Thymus (tissue), 11 donors: ENCODE measurements at regions not wholly inside any gene's neighbourhood (a gene's known extent, or its start where the extent isn't known, plus 50 kb on each side); places are given as distances from the start of the nearest gene placed in this dataset.

ENCODE experiments used
- DNase-seq, 9 donors: peaks; one replicate each; pipeline ENCODE4 v3.0.0-alpha.2; 2013; ENCODE audit warnings: low spot score in 9 of 9, low read depth in 6 of 9, missing footprints in 1 of 9
- H3K27ac ChIP-seq, 2 donors: one replicate each; pipeline ENCODE4 v1.5.1; 2013; ENCODE audit warnings: control low read depth in 1 of 2, low read depth in 1 of 2, low read length in 1 of 2, mild to moderate bottlenecking in 1 of 2, moderate library complexity in 1 of 2
- H3K27me3 ChIP-seq, 2 donors: one replicate each; pipeline ENCODE4 v1.5.1; 2013; ENCODE audit warnings: low read length in 1 of 2; ENCODE audit not compliant: control insufficient read depth in 2 of 2, insufficient read depth in 1 of 2
- H3K36me3 ChIP-seq, 2 donors: one replicate each; pipeline ENCODE4 v1.5.1; 2013; ENCODE audit warnings: low read length in 1 of 2, mild to moderate bottlenecking in 1 of 2, moderate library complexity in 1 of 2; ENCODE audit not compliant: control insufficient read depth in 2 of 2, insufficient read depth in 2 of 2
- H3K4me1 ChIP-seq, 2 donors: one replicate each; pipeline ENCODE4 v1.5.1; 2013; ENCODE audit warnings: low read length in 2 of 2; ENCODE audit not compliant: control insufficient read depth in 2 of 2, insufficient read depth in 2 of 2
- H3K4me3 ChIP-seq, 2 donors: one replicate each; pipeline ENCODE4 v1.5.1; 2013; ENCODE audit warnings: low read length in 2 of 2, control low read depth in 1 of 2, mild to moderate bottlenecking in 1 of 2
- H3K9me3 ChIP-seq, 2 donors: one replicate each; pipeline ENCODE4 v1.5.1; 2013; ENCODE audit warnings: low read length in 1 of 2, mild to moderate bottlenecking in 1 of 2; ENCODE audit not compliant: control insufficient read depth in 2 of 2, insufficient read depth in 1 of 2
- WGBS: extraction: QIAGEN DNeasy Blood & Tissue Kit; methylation state at CpG from one replicate; pipeline ENCODE4 v1.1.7; 2013; 5-methylcytosine and 5-hydroxymethylcytosine counted together
- donor health status: healthy.

GRCh38 chr2:16271231-16271896, 331.0 kb downstream of the MYCN start:
- Histone ChIP-seq H3K36me3 (no peaks in the 10 kb centered on the region), H3K4me3 (no peak overlapping the region), H3K27me3 (no peaks in the 10 kb centered on the region), H3K9me3 (no peaks in the 10 kb centered on the region), H3K27ac (no peak overlapping the region), H3K4me1 (no peaks in the 10 kb centered on the region)
- no peak for DNase-seq
- WGBS, result 51% methylated on average over 2 of the region's 2 CpGs

GRCh38 chr2:16270441-16270840, 330.1 kb downstream of the MYCN start:
- no peaks in the 10 kb centered on the region for H3K36me3 ChIP-seq
- no peak overlapping the region for H3K4me3 ChIP-seq
- 93% methylated on average over 4 of the region's 4 CpGs for WGBS
- H3K9me3 ChIP-seq, result no peaks in the 10 kb centered on the region
- H3K4me1 ChIP-seq, result no peaks in the 10 kb centered on the region
- no peak for DNase-seq
- H3K27me3 ChIP-seq, result no peaks in the 10 kb centered on the region
- no peak overlapping the region for H3K27ac ChIP-seq

- no peak for DNase-seq
- WGBS, result 92% methylated on average over 3 of the region's 3 CpGs
- no peak overlapping the region for H3K27ac ChIP-seq
These were observed 328.1 kb downstream of the MYCN start for GRCh38 chr2:16268301-16269000.

GRCh38 chr2:16266571-16266970, 326.2 kb downstream of the MYCN start:
- H3K4me3 ChIP-seq, result no peak overlapping the region
- no peak for DNase-seq
- H3K9me3 ChIP-seq, result no peaks in the 10 kb centered on the region
- H3K27ac ChIP-seq, result no peak overlapping the region
- H3K27me3 ChIP-seq, result no peaks in the 10 kb centered on the region
- H3K4me1 ChIP-seq, result no peaks in the 10 kb centered on the region
- no peaks in the 10 kb centered on the region for H3K36me3 ChIP-seq
- WGBS, result 96% methylated on average over 11 of the region's 11 CpGs

More at GRCh38 chr2:16268301-16269000, 328.1 kb downstream of the MYCN start:
- no peaks in the 10 kb centered on the region for H3K4me1 ChIP-seq
- no peaks in the 10 kb centered on the region for H3K9me3 ChIP-seq
- no peaks in the 10 kb centered on the region for H3K36me3 ChIP-seq
- no peak overlapping the region for H3K4me3 ChIP-seq
- no peaks in the 10 kb centered on the region for H3K27me3 ChIP-seq

- 94% methylated on average over 4 of the region's 4 CpGs for WGBS
These were observed 324.7 kb downstream of the MYCN start for GRCh38 chr2:16264931-16265540.

GRCh38 chr2:16264491-16264890, 324.1 kb downstream of the MYCN start:
- H3K36me3 ChIP-seq, result no peaks in the 10 kb centered on the region
- H3K4me3 ChIP-seq, result no peak overlapping the region
- 98% methylated on average over 4 of the region's 4 CpGs for WGBS
- no peaks in the 10 kb centered on the region for H3K9me3 ChIP-seq
- DNase-seq, result no peak
- H3K4me1 ChIP-seq, result no peaks in the 10 kb centered on the region
- no peak overlapping the region for H3K27ac ChIP-seq
- no peaks in the 10 kb centered on the region for H3K27me3 ChIP-seq

More at GRCh38 chr2:16264931-16265540, 324.7 kb downstream of the MYCN start:
- H3K27me3 ChIP-seq, result no peaks in the 10 kb centered on the region
- no peaks in the 10 kb centered on the region for H3K9me3 ChIP-seq
- no peak overlapping the region for H3K4me3 ChIP-seq
- no peaks in the 10 kb centered on the region for H3K36me3 ChIP-seq
- no peak overlapping the region for H3K27ac ChIP-seq
- no peak for DNase-seq
- no peaks in the 10 kb centered on the region for H3K4me1 ChIP-seq

- Histone ChIP-seq H3K4me3 (no peak overlapping the region), H3K27me3 (no peaks in the 10 kb centered on the region), H3K36me3 (no peaks in the 10 kb centered on the region), H3K9me3 (no peaks in the 10 kb centered on the region), H3K27ac (no peak overlapping the region), H3K4me1 (no peaks in the 10 kb centered on the region)
- 97% methylated on average over 14 of the region's 14 CpGs for WGBS
- DNase-seq, result no peak
These were observed 323.0 kb downstream of the MYCN start for GRCh38 chr2:16263241-16263890.

GRCh38 chr2:16262526-16263178, 322.3 kb downstream of the MYCN start:
- Histone ChIP-seq H3K4me1 (no peaks in the 10 kb centered on the region), H3K4me3 (no peak overlapping the region), H3K27ac (no peak overlapping the region), H3K27me3 (no peaks in the 10 kb centered on the region), H3K9me3 (no peaks in the 10 kb centered on the region), H3K36me3 (no peaks in the 10 kb centered on the region)
- WGBS, result 91% methylated on average over 11 of the region's 11 CpGs
- no peak for DNase-seq
